ENCODE measurements at regions not wholly inside any gene's neighbourhood (a gene's known extent, or its start where the extent isn't known, plus 50 kb on each side); places are given as distances from the start of the nearest gene placed in this dataset.
A peak's percentile ranks its signal among the peaks of the same experiment; 100 is the strongest.

DNA sequence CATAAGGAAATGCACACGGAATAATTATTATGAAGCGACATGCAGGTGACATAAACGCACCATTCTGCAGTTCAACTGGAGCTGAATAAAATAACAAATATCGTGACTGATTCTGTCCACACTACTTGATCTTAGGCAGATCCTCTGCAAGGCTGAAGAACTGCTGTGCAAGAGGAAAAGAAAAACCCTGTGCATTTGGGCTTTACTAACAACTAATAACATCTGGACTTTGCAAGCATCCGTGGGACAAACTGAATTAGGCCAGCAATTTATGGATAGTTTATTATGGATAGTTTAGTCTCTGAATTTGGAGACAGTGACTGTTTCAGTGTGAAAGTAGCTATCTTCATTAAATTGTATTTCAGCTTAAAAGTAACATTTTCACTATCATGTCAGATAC lies 309.4 kb downstream of the SFMBT2 start:
- no peak for DNase-seq
- Histone ChIP-seq H3K4me1 (no peaks in the 10 kb centered on the region), H3K27me3 (no peaks in the 10 kb centered on the region), H3K4me3 (no peak overlapping the region), H3K9me3 (no peaks in the 10 kb centered on the region), H3K27ac (peak overlapping the region in 3 of 4 donors; percentile 6 to 52 (median 17)), H3K36me3 (no peaks in the 10 kb centered on the region)
- TF ChIP-seq EP300 (IDR thresholded peaks at IDR 0.05; ENCODE audit: low read depth), result no peak
- TF ChIP-seq, protein P1, sequence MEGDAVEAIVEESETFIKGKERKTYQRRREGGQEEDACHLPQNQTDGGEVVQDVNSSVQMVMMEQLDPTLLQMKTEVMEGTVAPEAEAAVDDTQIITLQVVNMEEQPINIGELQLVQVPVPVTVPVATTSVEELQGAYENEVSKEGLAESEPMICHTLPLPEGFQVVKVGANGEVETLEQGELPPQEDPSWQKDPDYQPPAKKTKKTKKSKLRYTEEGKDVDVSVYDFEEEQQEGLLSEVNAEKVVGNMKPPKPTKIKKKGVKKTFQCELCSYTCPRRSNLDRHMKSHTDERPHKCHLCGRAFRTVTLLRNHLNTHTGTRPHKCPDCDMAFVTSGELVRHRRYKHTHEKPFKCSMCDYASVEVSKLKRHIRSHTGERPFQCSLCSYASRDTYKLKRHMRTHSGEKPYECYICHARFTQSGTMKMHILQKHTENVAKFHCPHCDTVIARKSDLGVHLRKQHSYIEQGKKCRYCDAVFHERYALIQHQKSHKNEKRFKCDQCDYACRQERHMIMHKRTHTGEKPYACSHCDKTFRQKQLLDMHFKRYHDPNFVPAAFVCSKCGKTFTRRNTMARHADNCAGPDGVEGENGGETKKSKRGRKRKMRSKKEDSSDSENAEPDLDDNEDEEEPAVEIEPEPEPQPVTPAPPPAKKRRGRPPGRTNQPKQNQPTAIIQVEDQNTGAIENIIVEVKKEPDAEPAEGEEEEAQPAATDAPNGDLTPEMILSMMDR (IDR thresholded peaks at IDR 0.05), result no peak
- no peak for TF ChIP-seq POLR2A (IDR thresholded peaks at IDR 0.05)
- TF ChIP-seq POLR2AphosphoS5 (IDR thresholded peaks at IDR 0.05), result no peak
- in situ Hi-C loops (cut with MboI; ENCODE audit: low pct_ligation_motif_present in 1 of 4, low pct_unique_long_range_greater_than_20kb in 1 of 4, low sequenced_read_pairs in 3 of 4) (loop anchor here in 1 of 4 donors (25.0 kb wide), 1 partner anchor 311 kb away; the partner anchor contains the start of gene SFMBT2), intact Hi-C loops (cut with DNase I; ENCODE audit: low total_unique reads) (no loop called here)
- 67 to 75% methylated on average over 3 to 5 of the region's 5 CpGs for WGBS, 2 donors (ENCODE audit: low coverage in 1 of 2)

DNA sequence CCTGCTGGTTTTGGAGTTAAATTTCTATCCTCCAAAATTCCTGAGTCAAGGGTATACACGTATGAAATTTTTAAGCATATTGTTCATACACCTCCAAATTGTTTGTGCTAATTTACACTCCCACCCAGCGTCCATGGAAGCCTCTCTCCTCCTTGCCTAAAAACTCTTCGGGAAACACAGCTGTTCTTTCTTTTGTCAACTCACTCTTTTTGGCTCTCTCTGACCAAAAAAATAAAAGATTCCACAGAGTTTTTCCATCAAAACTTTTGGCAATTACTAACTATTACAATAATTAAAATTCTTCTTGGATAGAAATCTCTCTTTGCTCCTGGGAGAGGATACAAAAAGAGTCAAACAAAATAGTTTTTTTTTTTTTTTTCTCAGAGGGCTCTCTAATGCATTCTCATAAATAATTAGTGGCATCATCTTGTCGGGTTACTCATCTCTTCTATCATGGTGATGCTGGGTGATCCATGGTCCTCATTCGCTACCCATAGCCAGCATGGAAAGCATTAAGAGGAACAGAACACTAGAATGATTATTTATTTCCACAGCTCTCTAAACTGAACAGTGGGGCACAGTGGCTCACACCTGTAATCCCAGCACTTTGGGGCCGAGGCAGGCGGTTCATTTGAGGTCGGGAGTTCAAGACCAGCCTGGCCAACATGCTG lies 310.7 kb downstream of the SFMBT2 start:
- Histone ChIP-seq H3K27me3 (no peaks in the 10 kb centered on the region), H3K36me3 (no peaks in the 10 kb centered on the region), H3K27ac (no peak overlapping the region), H3K9me3 (no peaks in the 10 kb centered on the region), H3K4me1 (no peaks in the 10 kb centered on the region), H3K4me3 (no peak overlapping the region)
- in situ Hi-C loops (cut with MboI; ENCODE audit: low pct_ligation_motif_present in 1 of 4, low pct_unique_long_range_greater_than_20kb in 1 of 4, low sequenced_read_pairs in 3 of 4) (loop anchor here in 1 of 4 donors (25.0 kb wide), 1 partner anchor 312 kb away; the partner anchor contains the start of gene SFMBT2), intact Hi-C loops (cut with DNase I; ENCODE audit: low total_unique reads) (no loop called here)
- 67 to 75% methylated on average over 5 to 8 of the region's 8 CpGs for WGBS, 2 donors (ENCODE audit: low coverage in 1 of 2)
- no peak for DNase-seq
- TF ChIP-seq POLR2A (IDR thresholded peaks at IDR 0.05), result no peak
- no peak for TF ChIP-seq POLR2AphosphoS5 (IDR thresholded peaks at IDR 0.05)
- TF ChIP-seq, protein P1 (IDR thresholded peaks at IDR 0.05), result no peak
- TF ChIP-seq EP300 (IDR thresholded peaks at IDR 0.05; ENCODE audit: low read depth), result no peak

DNA sequence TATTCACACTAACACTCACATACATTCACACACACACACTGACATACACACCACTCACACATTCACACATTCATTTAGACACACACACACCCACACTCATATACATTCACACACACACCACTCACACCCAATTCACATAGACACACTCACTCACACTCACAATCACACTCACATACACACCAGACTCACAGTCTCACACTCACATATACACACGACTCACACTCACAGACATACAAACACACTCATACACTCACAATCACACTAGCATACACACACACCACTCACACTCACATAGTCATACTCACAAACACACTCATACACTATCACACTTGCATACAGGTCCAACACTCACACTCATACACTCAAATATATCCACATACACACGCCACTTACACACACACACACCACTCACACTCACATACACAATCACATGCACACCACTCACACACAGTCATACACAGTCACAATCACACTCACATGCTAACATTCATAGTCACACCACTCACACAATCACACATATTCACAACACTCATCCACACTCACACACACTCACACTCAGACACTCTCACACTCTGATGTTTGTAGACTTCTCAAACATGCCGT lies 312.6 kb downstream of the SFMBT2 start:
- Histone ChIP-seq H3K27me3 (no peaks in the 10 kb centered on the region), H3K9me3 (no peaks in the 10 kb centered on the region), H3K4me3 (no peak overlapping the region), H3K27ac (no peak overlapping the region), H3K36me3 (no peaks in the 10 kb centered on the region), H3K4me1 (no peaks in the 10 kb centered on the region)
- TF ChIP-seq, protein P1 (IDR thresholded peaks at IDR 0.05), result no peak
- TF ChIP-seq POLR2AphosphoS5 (IDR thresholded peaks at IDR 0.05) (no peak), EP300 (IDR thresholded peaks at IDR 0.05; ENCODE audit: low read depth) (no peak)
- intact Hi-C loops (cut with DNase I; ENCODE audit: low total_unique reads) (loop anchor here (10.0 kb wide), 1 partner anchor 167 kb away; no protein-coding TSS in a partner anchor), in situ Hi-C loops (cut with MboI; ENCODE audit: low pct_ligation_motif_present in 1 of 4, low pct_unique_long_range_greater_than_20kb in 1 of 4, low sequenced_read_pairs in 3 of 4) (no loop called here)
- no peak for DNase-seq
- WGBS, 2 donors (ENCODE audit: low coverage in 1 of 2), result 81 to 87% methylated on average over 3 of the region's 3 CpGs

DNA sequence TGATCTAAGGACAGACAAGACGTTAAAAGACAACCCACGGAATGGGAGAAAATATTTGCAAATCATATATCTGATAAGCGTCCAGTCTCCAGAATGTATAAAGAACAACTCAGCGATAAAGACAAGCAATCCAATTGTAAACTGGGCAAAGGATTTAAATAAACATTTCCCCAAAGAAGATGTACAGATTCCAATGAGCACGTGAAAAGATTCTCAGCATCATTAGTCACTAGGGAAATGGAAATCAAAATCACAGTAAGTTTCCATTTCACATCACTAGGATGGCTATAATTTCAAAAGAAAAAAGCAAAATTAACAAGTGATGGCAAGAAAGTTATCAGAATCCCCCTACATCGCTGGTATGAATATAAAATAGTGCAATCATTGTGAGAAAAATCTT lies 316.1 kb downstream of the SFMBT2 start:
- H3K4me1 ChIP-seq, result peaks cover 0 to 6% (median 0%) of the 10 kb centered on the region in 4 donors
- no peaks in the 10 kb centered on the region for H3K27me3 ChIP-seq
- H3K27ac ChIP-seq, result no peak overlapping the region
- H3K36me3 ChIP-seq, result no peaks in the 10 kb centered on the region
- H3K9me3 ChIP-seq, result no peaks in the 10 kb centered on the region
- no peak for DNase-seq
- in situ Hi-C loops (cut with MboI; ENCODE audit: low pct_ligation_motif_present in 1 of 4, low pct_unique_long_range_greater_than_20kb in 1 of 4, low sequenced_read_pairs in 3 of 4), result no loop called here
- 44 to 46% methylated on average over 6 of the region's 6 CpGs for WGBS, 2 donors (ENCODE audit: low coverage in 1 of 2)
- intact Hi-C loops (cut with DNase I; ENCODE audit: low total_unique reads), result loop anchor here (10.0 kb wide), 1 partner anchor 170 kb away; no protein-coding TSS in a partner anchor
- no peak overlapping the region for H3K4me3 ChIP-seq
- no peak for TF ChIP-seq POLR2A (IDR thresholded peaks at IDR 0.05)
- no peak for TF ChIP-seq EP300 (IDR thresholded peaks at IDR 0.05; ENCODE audit: low read depth)
- TF ChIP-seq, protein P1 (IDR thresholded peaks at IDR 0.05), result no peak
- no peak for TF ChIP-seq POLR2AphosphoS5 (IDR thresholded peaks at IDR 0.05)

All from transverse colon (tissue), 4 donors.